Keratinocyte (primary cell): ENCODE measurements at regions not wholly inside any gene's neighbourhood (a gene's known extent, or its start where the extent isn't known, plus 50 kb on each side); places are given as distances from the start of the nearest gene placed in this dataset.

ENCODE experiments used
- DNase-seq: peaks from one replicate; pipeline ENCODE4 v3.0.0-alpha.2; 2011; ENCODE audit warnings: low read depth, missing footprints, low spot score
- FAIRE-seq: peaks from 2 replicates; lab custom pipeline; 2011; peaks lifted over from hg19 to GRCh38; lab: Jason Lieb, UNC
- H2AFZ ChIP-seq: 2 replicates; pipeline ENCODE4 v1.6.0; 2012; ENCODE audit warnings: low read length, control low read depth, inconsistent platforms; ENCODE audit not compliant: control insufficient read depth
- H3K27ac ChIP-seq: 2 replicates; pipeline ENCODE4 v1.5.1; 2011; ENCODE audit warnings: low read length; ENCODE audit not compliant: control insufficient read depth, insufficient read depth
- H3K27me3 ChIP-seq: 3 replicates; pipeline ENCODE4 v1.6.0; 2011; ENCODE audit warnings: low read length; ENCODE audit not compliant: control insufficient read depth, insufficient read depth; ENCODE audit errors: extremely low read depth
- H3K36me3 ChIP-seq, 2 experiments: 2 replicates in 1 of 2; 3 replicates in 1 of 2; pipeline ENCODE4 v1.5.1; 2011; ENCODE audit warnings: low read length in 2 of 2, mild to moderate bottlenecking in 1 of 2; ENCODE audit not compliant: control insufficient read depth in 2 of 2, insufficient read depth in 2 of 2; ENCODE audit errors: extremely low read depth in 1 of 2
- H3K4me1 ChIP-seq: 3 replicates; pipeline ENCODE4 v1.5.1; 2011; ENCODE audit warnings: low read length; ENCODE audit not compliant: control insufficient read depth, insufficient read depth; ENCODE audit errors: extremely low read depth
- H3K4me2 ChIP-seq: 3 replicates; pipeline ENCODE4 v1.6.0; 2011; ENCODE audit warnings: low read depth, low read length; ENCODE audit not compliant: control insufficient read depth, insufficient read depth; ENCODE audit errors: extremely low read depth
- H3K4me3 ChIP-seq, 3 experiments: fragments of 200-600 bp in 1 of 3; sonication (generic) in 1 of 3; 2 replicates in 2 of 3; 3 replicates in 1 of 3; pipeline ENCODE4 v1.5.1; 2011 to 2016; ENCODE audit warnings: low read length in 3 of 3, mild to moderate bottlenecking in 3 of 3, control low read depth in 2 of 3, inconsistent platforms in 1 of 3, low read depth in 1 of 3, mixed read lengths in 1 of 3, mixed run types in 1 of 3, moderate library complexity in 1 of 3; ENCODE audit not compliant: control insufficient read depth in 2 of 3, insufficient read depth in 2 of 3; ENCODE audit errors: extremely low read depth in 1 of 3
- H3K79me2 ChIP-seq: 2 replicates; pipeline ENCODE4 v1.6.0; 2012; ENCODE audit warnings: low read length; ENCODE audit not compliant: control insufficient read depth, insufficient read depth
- H3K9ac ChIP-seq: 3 replicates; pipeline ENCODE4 v1.6.0; 2011; ENCODE audit warnings: low read length; ENCODE audit not compliant: control insufficient read depth, insufficient read depth; ENCODE audit errors: extremely low read depth
- H3K9me1 ChIP-seq: 3 replicates; pipeline ENCODE4 v1.6.0; 2011; ENCODE audit warnings: low read length; ENCODE audit not compliant: control insufficient read depth, insufficient read depth; ENCODE audit errors: extremely low read depth
- H3K9me3 ChIP-seq: 2 replicates; pipeline ENCODE4 v1.5.1; 2012; ENCODE audit warnings: low read depth, low read length; ENCODE audit not compliant: control insufficient read depth
- H4K20me1 ChIP-seq: 3 replicates; pipeline ENCODE4 v1.6.0; 2011; ENCODE audit warnings: low read length; ENCODE audit not compliant: control insufficient read depth, insufficient read depth; ENCODE audit errors: extremely low read depth
- EZH2 ChIP-seq: IDR thresholded peaks from one replicate; pipeline ENCODE4 v1.6.1; 2012; ENCODE audit warnings: inconsistent platforms, mild to moderate bottlenecking, low read length, moderate library complexity
- dilution Hi-C: fragments of 300-500 bp; cut with MboI; formaldehyde crosslinking; loops from one replicate; pipeline ENCODE4 v1.7.0; 2020; ENCODE audit warnings: low sequenced_read_pairs; ENCODE audit not compliant: extremely low pct_ligation_motif_present
- TF ChIP-seq, protein P1 (sequence below), 3 experiments: IDR thresholded peaks in 1 of 3; conservative IDR thresholded peaks in 1 of 3; optimal IDR thresholded peaks in 1 of 3; 2 replicates in 2 of 3; 3 replicates in 1 of 3; pipeline versions ENCODE3 to v1.5.1; 2011; ENCODE audit warnings: low read length in 3 of 3, mild to moderate bottlenecking in 3 of 3, moderate library complexity in 2 of 3, control low read depth in 1 of 3, inconsistent platforms in 1 of 3; ENCODE audit not compliant: insufficient read depth in 2 of 3; ENCODE audit errors: extremely low read depth in 1 of 3

DNA sequence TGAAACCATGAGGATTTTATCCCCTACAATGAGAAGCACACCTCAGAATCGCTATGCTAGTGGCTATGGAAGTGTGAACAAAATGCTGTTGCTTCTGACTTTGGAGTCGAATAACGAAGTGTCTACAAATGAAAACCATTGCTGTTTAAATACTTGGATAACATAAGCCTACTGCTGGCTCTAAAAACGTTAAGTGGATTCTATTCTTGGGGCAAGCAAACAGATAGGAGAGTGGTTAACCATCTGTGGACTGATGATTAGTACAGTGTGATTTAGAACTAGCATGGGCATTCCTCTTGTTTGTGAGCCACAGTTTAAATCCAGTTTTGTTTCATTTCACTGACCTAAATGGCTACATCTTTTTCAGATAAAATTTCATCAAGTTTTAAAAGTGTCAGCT is 109.7 kb upstream of the PNPLA4 start:
- DNase-seq (no peak), FAIRE-seq (no peak)
- Histone ChIP-seq H3K36me3 (no peaks in the 10 kb centered on the region), H3K4me1 (no peaks in the 10 kb centered on the region), H3K27me3 (no peaks in the 10 kb centered on the region), H3K9ac (no peak overlapping the region), H3K27ac (no peak overlapping the region), H3K4me2 (no peak overlapping the region), H3K9me1 (no peaks in the 10 kb centered on the region), H4K20me1 (no peaks in the 10 kb centered on the region), H3K79me2 (no peaks in the 10 kb centered on the region), H3K9me3 (no peaks in the 10 kb centered on the region), H3K4me3 (no peak overlapping the region), H2AFZ (no peak overlapping the region)
- dilution Hi-C loops = no loop called here
- TF ChIP-seq EZH2 = no peak
- TF ChIP-seq, protein P1, sequence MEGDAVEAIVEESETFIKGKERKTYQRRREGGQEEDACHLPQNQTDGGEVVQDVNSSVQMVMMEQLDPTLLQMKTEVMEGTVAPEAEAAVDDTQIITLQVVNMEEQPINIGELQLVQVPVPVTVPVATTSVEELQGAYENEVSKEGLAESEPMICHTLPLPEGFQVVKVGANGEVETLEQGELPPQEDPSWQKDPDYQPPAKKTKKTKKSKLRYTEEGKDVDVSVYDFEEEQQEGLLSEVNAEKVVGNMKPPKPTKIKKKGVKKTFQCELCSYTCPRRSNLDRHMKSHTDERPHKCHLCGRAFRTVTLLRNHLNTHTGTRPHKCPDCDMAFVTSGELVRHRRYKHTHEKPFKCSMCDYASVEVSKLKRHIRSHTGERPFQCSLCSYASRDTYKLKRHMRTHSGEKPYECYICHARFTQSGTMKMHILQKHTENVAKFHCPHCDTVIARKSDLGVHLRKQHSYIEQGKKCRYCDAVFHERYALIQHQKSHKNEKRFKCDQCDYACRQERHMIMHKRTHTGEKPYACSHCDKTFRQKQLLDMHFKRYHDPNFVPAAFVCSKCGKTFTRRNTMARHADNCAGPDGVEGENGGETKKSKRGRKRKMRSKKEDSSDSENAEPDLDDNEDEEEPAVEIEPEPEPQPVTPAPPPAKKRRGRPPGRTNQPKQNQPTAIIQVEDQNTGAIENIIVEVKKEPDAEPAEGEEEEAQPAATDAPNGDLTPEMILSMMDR (optimal IDR thresholded peaks at IDR 0.05 in 1 of 3, IDR thresholded peaks at IDR 0.05 in 1 of 3, conservative IDR thresholded peaks at IDR 0.05 in 1 of 3; ENCODE audit: extremely low read depth in 1 of 3, insufficient read depth in 2 of 3, low read length in 3 of 3) = no peak

DNA sequence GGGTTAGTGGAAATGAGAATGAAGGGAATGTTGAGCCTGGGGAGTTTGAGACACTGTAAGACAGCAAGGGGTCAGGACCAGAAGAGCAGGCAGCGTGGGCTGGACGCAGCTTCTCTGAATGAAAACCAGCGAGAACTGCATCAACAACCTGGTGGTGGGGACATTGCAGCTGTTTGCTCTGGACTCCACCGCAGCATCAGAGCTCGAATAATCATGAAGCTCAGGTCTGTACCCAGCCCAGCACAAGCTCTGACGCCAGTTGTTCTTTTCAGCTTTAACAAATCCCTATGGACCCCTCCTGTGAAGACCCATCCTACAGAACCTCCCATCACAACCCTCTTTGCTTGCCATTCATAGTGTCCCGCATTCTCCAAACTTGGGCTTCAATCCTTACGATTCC is 106.8 kb upstream of the PNPLA4 start:
- H3K27me3 ChIP-seq = no peaks in the 10 kb centered on the region
- no peaks in the 10 kb centered on the region for H3K79me2 ChIP-seq
- no peaks in the 10 kb centered on the region for H3K9me3 ChIP-seq
- dilution Hi-C loops = no loop called here
- no peak overlapping the region for H3K27ac ChIP-seq
- no peaks in the 10 kb centered on the region for H4K20me1 ChIP-seq
- H3K36me3 ChIP-seq = no peaks in the 10 kb centered on the region
- H3K4me2 ChIP-seq = no peak overlapping the region
- DNase-seq (no peak), FAIRE-seq (no peak)
- no peak overlapping the region for H3K9ac ChIP-seq
- H3K9me1 ChIP-seq = no peaks in the 10 kb centered on the region
- no peak overlapping the region for H2AFZ ChIP-seq
- H3K4me1 ChIP-seq = no peaks in the 10 kb centered on the region
- no peak overlapping the region for H3K4me3 ChIP-seq
- TF ChIP-seq, protein P1 (optimal IDR thresholded peaks at IDR 0.05 in 1 of 3, IDR thresholded peaks at IDR 0.05 in 1 of 3, conservative IDR thresholded peaks at IDR 0.05 in 1 of 3; ENCODE audit: extremely low read depth in 1 of 3, insufficient read depth in 2 of 3, low read length in 3 of 3) = no peak
- TF ChIP-seq EZH2 = no peak
